Endodermal cell (in vitro differentiated cells): ENCODE measurements at regions not wholly inside any gene's neighbourhood (a gene's known extent, or its start where the extent isn't known, plus 50 kb on each side); places are given as distances from the start of the nearest gene placed in this dataset.

Experiments used
- DNase-seq: peaks from one replicate; pipeline ENCODE4 v3.0.0-alpha.2; 2017
- H3K27ac ChIP-seq: 2 replicates; pipeline ENCODE4 v1.5.1; 2013; ENCODE audit warnings: mild to moderate bottlenecking, low read depth, low read length, moderate library complexity
- H3K27me3 ChIP-seq: 2 replicates; pipeline ENCODE4 v1.6.1; 2013; ENCODE audit warnings: mild to moderate bottlenecking, low read length, moderate library complexity; ENCODE audit not compliant: insufficient read depth, control insufficient read depth, poor library complexity, severe bottlenecking
- H3K36me3 ChIP-seq: 2 replicates; pipeline ENCODE4 v1.7.0; 2013; ENCODE audit warnings: mild to moderate bottlenecking, low read length, moderate library complexity; ENCODE audit not compliant: control insufficient read depth, insufficient read depth
- H3K4me1 ChIP-seq: one replicate; pipeline ENCODE4 v1.7.0; 2013; ENCODE audit warnings: low read length; ENCODE audit not compliant: control insufficient read depth, insufficient read depth
- H3K4me3 ChIP-seq: 2 replicates; pipeline ENCODE4 v1.5.1; 2013; ENCODE audit warnings: mild to moderate bottlenecking, low read length, moderate library complexity
- H3K9ac ChIP-seq: 2 replicates; pipeline ENCODE4 v1.6.1; 2013; ENCODE audit warnings: mild to moderate bottlenecking, low read length, moderate library complexity; ENCODE audit not compliant: poor library complexity, severe bottlenecking; ENCODE audit errors: extremely low read depth
- H3K9me3 ChIP-seq: 2 replicates; pipeline ENCODE4 v1.6.1; 2013; ENCODE audit warnings: mild to moderate bottlenecking, low read length, moderate library complexity; ENCODE audit not compliant: control insufficient read depth
- H3K27ac Mint-ChIP-seq: 2 replicates; pipeline ENCODE4 v1.8.0; 2020; ENCODE audit warnings: mixed read lengths
- H3K27me3 Mint-ChIP-seq: 2 replicates; pipeline ENCODE4 v1.8.0; 2021; ENCODE audit warnings: mild to moderate bottlenecking, mixed read lengths; ENCODE audit not compliant: insufficient read depth
- H3K36me3 Mint-ChIP-seq: 2 replicates; pipeline ENCODE4 v1.8.0; 2020; ENCODE audit warnings: low read depth, mixed read lengths
- H3K4me1 Mint-ChIP-seq: 2 replicates; pipeline ENCODE4 v1.8.0; 2020; ENCODE audit warnings: mixed read lengths
- H3K4me3 Mint-ChIP-seq: 2 replicates; pipeline ENCODE4 v1.8.0; 2020; ENCODE audit warnings: mild to moderate bottlenecking, moderate library complexity, mixed read lengths
- H3K9me3 Mint-ChIP-seq: 2 replicates; pipeline ENCODE4 v1.8.0; 2020; ENCODE audit warnings: mild to moderate bottlenecking, mixed read lengths
- WGBS, 2 experiments: methylation state at CpG; one replicate each; pipeline versions ENCODE4 v1.1.5 to v1.1.7; 2013; ENCODE audit warnings: missing lambda C conversion rate in 2 of 2, mixed read lengths in 1 of 2; ENCODE audit not compliant: insufficient coverage in 1 of 2, insufficient read length in 1 of 2; 5-methylcytosine and 5-hydroxymethylcytosine counted together
- TF ChIP-seq, protein P1 (sequence below): fragments of 200-600 bp; sonication (generic); conservative IDR thresholded peaks from 2 replicates; pipeline ENCODE4 v1.5.0; 2021; ENCODE audit warnings: antibody characterized with exemption, mild to moderate bottlenecking

DNA sequence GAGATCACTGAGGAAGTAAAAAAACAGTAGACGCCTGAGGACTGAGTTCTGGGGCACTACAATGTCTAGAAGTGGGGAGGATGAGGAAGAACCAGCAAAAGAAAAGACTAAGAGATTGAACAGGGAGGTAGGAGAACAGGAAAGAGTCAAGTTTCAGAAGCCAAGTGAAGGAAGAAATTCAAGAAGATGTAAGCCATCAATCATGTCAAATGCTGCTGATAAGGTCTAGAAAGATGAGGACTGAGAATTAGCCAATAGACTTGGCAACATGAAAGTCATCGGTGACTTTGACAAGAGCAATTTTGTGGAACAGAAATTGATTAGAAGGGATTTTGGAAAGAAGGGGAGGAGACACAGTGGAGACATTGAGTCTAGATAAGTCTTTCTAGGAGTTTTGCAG is 54.8 kb upstream of the CRY1 start:
- TF ChIP-seq, protein P1, sequence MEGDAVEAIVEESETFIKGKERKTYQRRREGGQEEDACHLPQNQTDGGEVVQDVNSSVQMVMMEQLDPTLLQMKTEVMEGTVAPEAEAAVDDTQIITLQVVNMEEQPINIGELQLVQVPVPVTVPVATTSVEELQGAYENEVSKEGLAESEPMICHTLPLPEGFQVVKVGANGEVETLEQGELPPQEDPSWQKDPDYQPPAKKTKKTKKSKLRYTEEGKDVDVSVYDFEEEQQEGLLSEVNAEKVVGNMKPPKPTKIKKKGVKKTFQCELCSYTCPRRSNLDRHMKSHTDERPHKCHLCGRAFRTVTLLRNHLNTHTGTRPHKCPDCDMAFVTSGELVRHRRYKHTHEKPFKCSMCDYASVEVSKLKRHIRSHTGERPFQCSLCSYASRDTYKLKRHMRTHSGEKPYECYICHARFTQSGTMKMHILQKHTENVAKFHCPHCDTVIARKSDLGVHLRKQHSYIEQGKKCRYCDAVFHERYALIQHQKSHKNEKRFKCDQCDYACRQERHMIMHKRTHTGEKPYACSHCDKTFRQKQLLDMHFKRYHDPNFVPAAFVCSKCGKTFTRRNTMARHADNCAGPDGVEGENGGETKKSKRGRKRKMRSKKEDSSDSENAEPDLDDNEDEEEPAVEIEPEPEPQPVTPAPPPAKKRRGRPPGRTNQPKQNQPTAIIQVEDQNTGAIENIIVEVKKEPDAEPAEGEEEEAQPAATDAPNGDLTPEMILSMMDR = no peak
- WGBS, 2 experiments = 93 to 100% methylated on average over 2 of the region's 2 CpGs
- Histone ChIP-seq H3K4me1 (peaks cover 6% of the 10 kb centered on the region), H3K9ac (no peak overlapping the region), H3K9me3 (no peaks in the 10 kb centered on the region), H3K27me3 (no peaks in the 10 kb centered on the region), H3K27ac (no peak overlapping the region), H3K4me3 (no peak overlapping the region), H3K36me3 (no peaks in the 10 kb centered on the region)
- peaks cover 25% of the 10 kb centered on the region for H3K4me1 Mint-ChIP-seq
- no peak for DNase-seq
- H3K4me3 Mint-ChIP-seq = no peak overlapping the region
- H3K27me3 Mint-ChIP-seq = no peaks in the 10 kb centered on the region
- peaks cover 4% of the 10 kb centered on the region for H3K9me3 Mint-ChIP-seq
- H3K27ac Mint-ChIP-seq = no peak overlapping the region
- no peaks in the 10 kb centered on the region for H3K36me3 Mint-ChIP-seq

DNA sequence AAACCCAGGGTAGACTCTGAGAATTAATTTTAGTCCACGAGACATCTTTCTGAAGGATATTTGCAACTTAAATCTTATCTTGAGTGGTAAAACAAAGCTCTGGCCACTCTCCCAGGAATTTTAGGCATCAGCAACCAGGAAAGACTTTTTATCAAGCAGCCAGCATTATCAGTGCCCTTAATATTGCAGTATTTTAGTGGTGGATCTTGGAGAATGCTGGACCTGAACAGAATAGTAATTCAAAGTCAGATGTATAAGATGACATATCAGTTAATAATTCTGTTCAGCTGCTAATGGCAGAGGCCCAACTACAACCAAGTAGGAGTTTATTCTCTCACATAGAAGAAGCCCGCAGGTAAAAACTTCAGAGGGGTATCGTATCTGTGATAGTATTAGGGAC is 59.0 kb upstream of the CRY1 start:
- Histone ChIP-seq H3K27me3 (no peaks in the 10 kb centered on the region), H3K27ac (no peak overlapping the region), H3K36me3 (no peaks in the 10 kb centered on the region), H3K4me3 (no peak overlapping the region), H3K9ac (no peak overlapping the region), H3K4me1 (no peaks in the 10 kb centered on the region), H3K9me3 (no peaks in the 10 kb centered on the region)
- no peak overlapping the region for H3K27ac Mint-ChIP-seq
- H3K9me3 Mint-ChIP-seq = peaks cover 13% of the 10 kb centered on the region
- H3K4me1 Mint-ChIP-seq = peaks cover 6% of the 10 kb centered on the region
- WGBS, 2 experiments = 88 to 99% methylated on average over 1 to 3 of the region's 3 CpGs
- TF ChIP-seq, protein P1 = no peak
- H3K27me3 Mint-ChIP-seq = peaks cover 3% of the 10 kb centered on the region
- no peak overlapping the region for H3K4me3 Mint-ChIP-seq
- no peaks in the 10 kb centered on the region for H3K36me3 Mint-ChIP-seq
- no peak for DNase-seq

DNA sequence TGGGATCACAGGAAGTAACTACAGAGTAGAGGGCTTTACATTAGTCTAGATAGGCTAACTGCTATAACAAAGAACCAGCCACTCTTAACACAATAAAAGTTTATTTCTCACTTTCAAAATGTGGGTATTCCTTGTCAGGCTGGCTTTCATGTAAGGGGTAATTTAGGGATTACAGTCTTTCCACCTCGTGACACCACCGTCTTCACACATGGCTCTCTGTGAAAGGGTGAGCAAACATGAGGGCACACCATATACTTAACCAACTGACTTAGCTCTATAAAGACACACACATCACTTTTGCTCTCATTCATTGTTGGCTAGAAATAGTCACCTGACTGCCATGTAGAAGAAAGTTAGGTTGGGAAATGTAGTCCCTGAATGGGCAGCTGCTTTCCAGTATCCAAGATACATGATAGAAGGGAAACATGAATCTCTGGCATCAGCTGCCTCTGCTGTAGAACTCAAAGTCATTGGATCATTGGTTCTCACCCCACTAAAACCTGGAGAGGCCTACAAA is 66.1 kb upstream of the CRY1 start:
- Histone ChIP-seq H3K4me1 (no peaks in the 10 kb centered on the region), H3K27me3 (peaks cover 22% of the 10 kb centered on the region), H3K4me3 (no peak overlapping the region), H3K27ac (no peak overlapping the region), H3K9me3 (no peaks in the 10 kb centered on the region), H3K36me3 (no peaks in the 10 kb centered on the region), H3K9ac (no peak overlapping the region)
- Mint-ChIP-seq H3K9me3 (no peaks in the 10 kb centered on the region), H3K4me1 (no peaks in the 10 kb centered on the region), H3K27me3 (peaks cover 31% of the 10 kb centered on the region), H3K27ac (no peak overlapping the region), H3K36me3 (no peaks in the 10 kb centered on the region), H3K4me3 (no peak overlapping the region)
- TF ChIP-seq, protein P1 = no peak
- WGBS, 2 experiments = 80 to 100% methylated on average over 2 of the region's 2 CpGs
- DNase-seq = no peak
